H1 (cell line): ENCODE measurements at regions not wholly inside any gene's neighbourhood (a gene's known extent, or its start where the extent isn't known, plus 50 kb on each side); places are given as distances from the start of the nearest gene placed in this dataset.

Source experiments
- CTCF ChIA-PET: fragments of 300-600 bp; sonication (Branson Sonifier 250); formaldehyde crosslinking; loops from one replicate; lab custom pipeline; 2021; ENCODE audit not compliant: partially characterized antibody; lab: Charles Lee
- POLR2A ChIA-PET: fragments of 300-600 bp; sonication (Branson Sonifier 250); formaldehyde crosslinking; loops from one replicate; lab custom pipeline; 2021; ENCODE audit warnings: inconsistent platforms; ENCODE audit not compliant: partially characterized antibody; lab: Charles Lee
- DNase-seq, 2 experiments: peaks; one replicate each; pipeline versions ENCODE4 v3.0.0 to v3.0.0-alpha.2; 2010 to 2022; ENCODE audit warnings: low spot score in 2 of 2, low read depth in 1 of 2, mixed read lengths in 1 of 2
- FAIRE-seq: peaks from 2 replicates; lab custom pipeline; 2011; peaks lifted over from hg19 to GRCh38; lab: Jason Lieb, UNC
- H2AFZ ChIP-seq: 2 replicates; pipeline ENCODE4 v1.8.1; 2012; ENCODE audit warnings: low read length, inconsistent platforms
- H2AK5ac ChIP-seq: 2 replicates; pipeline ENCODE4 v1.6.1; 2013; ENCODE audit warnings: low read depth, low read length
- H2BK120ac ChIP-seq: replicated peaks from 2 replicates; pipeline ENCODE3; 2013; ENCODE audit warnings: low read depth, low read length, inconsistent platforms
- H2BK12ac ChIP-seq: 2 replicates; pipeline ENCODE4 v1.6.1; 2013; ENCODE audit warnings: low read depth, low read length
- H2BK15ac ChIP-seq: 2 replicates; pipeline ENCODE4 v1.6.1; 2013; ENCODE audit warnings: low read length
- H2BK20ac ChIP-seq: 2 replicates; pipeline ENCODE4 v1.6.1; 2013; ENCODE audit warnings: low read length
- H2BK5ac ChIP-seq: 2 replicates; pipeline ENCODE4 v1.6.1; 2013; ENCODE audit warnings: low read depth, low read length
- H3K14ac ChIP-seq: 2 replicates; pipeline ENCODE4 v1.6.1; 2013; ENCODE audit warnings: inconsistent platforms; ENCODE audit not compliant: insufficient read length
- H3K18ac ChIP-seq: 2 replicates; pipeline ENCODE4 v1.6.1; 2013; ENCODE audit warnings: low read length; ENCODE audit errors: extremely low read depth
- H3K23ac ChIP-seq: 2 replicates; pipeline ENCODE4 v1.6.1; 2013; ENCODE audit warnings: inconsistent platforms; ENCODE audit not compliant: insufficient read length
- H3K23me2 ChIP-seq: 2 replicates; pipeline ENCODE4 v1.6.1; 2013; ENCODE audit warnings: low read depth, low read length
- H3K27ac ChIP-seq: 2 replicates; pipeline ENCODE4 v1.6.1; 2011; ENCODE audit warnings: low read depth, low read length, inconsistent platforms
- H3K27me3 ChIP-seq, 4 experiments: replicated peaks in 1 of 4; 1 replicate in 1 of 4; 2 replicates in 3 of 4; pipeline versions ENCODE4 v1.6.1 to v1.8.1; 2011 to 2013; ENCODE audit warnings: low read length in 3 of 4, mild to moderate bottlenecking in 3 of 4, inconsistent platforms in 2 of 4, mixed read lengths in 2 of 4, moderate library complexity in 1 of 4; ENCODE audit not compliant: control insufficient read depth in 3 of 4, insufficient read depth in 3 of 4; ENCODE audit errors: extremely low read depth in 1 of 4
- H3K36me3 ChIP-seq, 4 experiments: 2 replicates each; pipeline versions ENCODE4 v1.6.1 to v1.8.1; 2011 to 2013; ENCODE audit warnings: mild to moderate bottlenecking in 4 of 4, low read length in 3 of 4, moderate library complexity in 2 of 4, control low read depth in 1 of 4, inconsistent platforms in 1 of 4; ENCODE audit not compliant: insufficient read depth in 4 of 4, control insufficient read depth in 2 of 4
- H3K4ac ChIP-seq: replicated peaks from 2 replicates; pipeline ENCODE3; 2013; ENCODE audit warnings: low read length, low read depth, mixed read lengths, inconsistent platforms; ENCODE audit not compliant: insufficient read length
- H3K4me1 ChIP-seq, 4 experiments: replicated peaks in 1 of 4; 1 replicate in 1 of 4; 2 replicates in 3 of 4; pipeline versions ENCODE4 v1.6.1 to v1.8.1; 2011 to 2013; ENCODE audit warnings: low read length in 3 of 4, inconsistent platforms in 2 of 4, mixed read lengths in 1 of 4; ENCODE audit not compliant: insufficient read depth in 4 of 4, control insufficient read depth in 3 of 4
- H3K4me2 ChIP-seq, 2 experiments: 2 replicates each; pipeline versions ENCODE4 v1.6.1 to v1.8.1; 2011 to 2013; ENCODE audit warnings: low read depth in 2 of 2, low read length in 2 of 2, control low read depth in 1 of 2, inconsistent platforms in 1 of 2, mild to moderate bottlenecking in 1 of 2; ENCODE audit not compliant: insufficient read depth in 1 of 2
- H3K4me3 ChIP-seq, 4 experiments: fragments of 200-600, 300-600 bp in 1 of 4; sonication (generic), shearing (Covaris generic), sonication (Bioruptor Twin) in 1 of 4; 2 replicates each; pipeline versions ENCODE4 v1.5.1 to v1.8.1; 2011 to 2016; ENCODE audit warnings: low read length in 4 of 4, low read depth in 3 of 4, control low read depth in 2 of 4, inconsistent platforms in 2 of 4, mild to moderate bottlenecking in 2 of 4, mixed read lengths in 1 of 4, moderate library complexity in 1 of 4; ENCODE audit not compliant: insufficient read depth in 2 of 4; ENCODE audit errors: extremely low read depth in 1 of 4
- H3K56ac ChIP-seq: replicated peaks from 2 replicates; pipeline ENCODE3; 2013; ENCODE audit warnings: low read depth, mild to moderate bottlenecking, mixed read lengths, low read length, inconsistent platforms; ENCODE audit not compliant: insufficient read length
- H3K79me1 ChIP-seq: 2 replicates; pipeline ENCODE4 v1.6.1; 2013; ENCODE audit warnings: low read depth, low read length, control low read depth
- H3K79me2 ChIP-seq, 2 experiments: 2 replicates each; pipeline versions ENCODE4 v1.6.1 to v1.8.1; 2012 to 2013; ENCODE audit warnings: low read length in 2 of 2, mild to moderate bottlenecking in 2 of 2, inconsistent platforms in 1 of 2; ENCODE audit not compliant: insufficient read depth in 2 of 2, control insufficient read depth in 1 of 2
- H3K9ac ChIP-seq, 4 experiments: replicated peaks in 1 of 4; 1 replicate in 1 of 4; 2 replicates in 3 of 4; pipeline versions ENCODE4 v1.6.1 to v1.8.1; 2011 to 2013; ENCODE audit warnings: low read depth in 3 of 4, low read length in 3 of 4, control low read depth in 2 of 4, mild to moderate bottlenecking in 2 of 4, moderate library complexity in 2 of 4, inconsistent platforms in 1 of 4; ENCODE audit errors: extremely low read depth in 1 of 4
- H3K9me3 ChIP-seq, 2 experiments: 2 replicates each; pipeline versions ENCODE4 v1.6.1 to v1.8.1; 2012 to 2013; ENCODE audit warnings: mild to moderate bottlenecking in 2 of 2, moderate library complexity in 2 of 2, control low read depth in 1 of 2, inconsistent platforms in 1 of 2, low read depth in 1 of 2, low read length in 1 of 2, mixed read lengths in 1 of 2; ENCODE audit not compliant: insufficient read depth in 2 of 2
- H4K20me1 ChIP-seq, 2 experiments: replicated peaks in 1 of 2; 2 replicates each; pipeline versions ENCODE3 to v1.8.1; 2011 to 2013; ENCODE audit warnings: inconsistent platforms in 2 of 2, low read length in 2 of 2, mild to moderate bottlenecking in 1 of 2; ENCODE audit not compliant: insufficient read depth in 2 of 2, control insufficient read depth in 1 of 2
- H4K5ac ChIP-seq: 2 replicates; pipeline ENCODE4 v1.6.1; 2013; ENCODE audit warnings: low read length, low read depth, mixed read lengths, inconsistent platforms; ENCODE audit not compliant: insufficient read length
- H4K8ac ChIP-seq: 2 replicates; pipeline ENCODE4 v1.8.0; 2013; ENCODE audit warnings: mild to moderate bottlenecking, moderate library complexity, low read length, inconsistent platforms; ENCODE audit not compliant: insufficient read depth; ENCODE audit errors: extremely low read depth
- H4K91ac ChIP-seq: replicated peaks from 2 replicates; pipeline ENCODE3; 2013; ENCODE audit warnings: low read length, mixed read lengths, inconsistent platforms; ENCODE audit not compliant: insufficient read length
- ATF2 ChIP-seq: IDR thresholded peaks from 2 replicates; pipeline ENCODE4 v1.6.1; 2012; ENCODE audit warnings: low read length, inconsistent platforms
- CHD1 ChIP-seq: IDR thresholded peaks from 2 replicates; pipeline ENCODE4 v1.6.1; 2012; ENCODE audit warnings: low read depth, low read length, improper control_type of control experiment
- FOSL1 ChIP-seq: IDR thresholded peaks from 2 replicates; pipeline ENCODE4 v1.6.1; 2011; ENCODE audit warnings: mild to moderate bottlenecking, low read depth, low read length, moderate library complexity; ENCODE audit not compliant: insufficient read depth
- KDM1A ChIP-seq: fragments of 200-600, 300-600 bp; sonication (generic); IDR thresholded peaks from 2 replicates; pipeline ENCODE4 v1.7.1; 2016; ENCODE audit warnings: mild to moderate bottlenecking, low read length, borderline replicate concordance
- PHF8 ChIP-seq: fragments of 200-600 bp; sonication (generic); conservative IDR thresholded peaks from 2 replicates; pipeline ENCODE4 v1.7.1; 2012; ENCODE audit warnings: low read depth, mild to moderate bottlenecking, inconsistent platforms, low read length, moderate library complexity
- POLR2AphosphoS5 ChIP-seq: IDR thresholded peaks from 2 replicates; pipeline ENCODE4 v1.6.1; 2011; ENCODE audit warnings: low read depth, low read length
- RFX5 ChIP-seq: IDR thresholded peaks from 2 replicates; pipeline ENCODE4 v1.6.1; 2011; ENCODE audit warnings: low read depth, low read length, improper control_type of control experiment, borderline replicate concordance
- SIRT6 ChIP-seq: IDR thresholded peaks from one replicate; pipeline ENCODE4 v1.7.1; 2012; ENCODE audit warnings: low read length, inconsistent platforms
- SIX5 ChIP-seq: IDR thresholded peaks from 2 replicates; pipeline ENCODE4 v1.6.1; 2011; ENCODE audit warnings: mild to moderate bottlenecking, low read depth, low read length
- SRF ChIP-seq: IDR thresholded peaks from 2 replicates; pipeline ENCODE4 v1.6.1; 2011; ENCODE audit warnings: mild to moderate bottlenecking, low read depth, low read length, moderate library complexity
- WGBS, 2 experiments: shearing (Covaris generic) in 1 of 2; methylation state at CpG; one replicate each; pipeline versions ENCODE4 v1.1.6 to v1.1.7; 2013 to 2015; ENCODE audit warnings: low lambda C conversion rate in 2 of 2, mixed read lengths in 2 of 2, inconsistent platforms in 1 of 2, low coverage in 1 of 2, missing lambda C conversion rate in 1 of 2; ENCODE audit not compliant: insufficient replicate concordance in 2 of 2, insufficient coverage in 1 of 2, insufficient read length in 1 of 2; ENCODE audit errors: extremely low coverage in 1 of 2, missing lambda C conversion rate in 1 of 2; 5-methylcytosine and 5-hydroxymethylcytosine counted together
- TF ChIP-seq, protein P1 (sequence below): IDR thresholded peaks from 2 replicates; pipeline ENCODE4 v1.6.1; 2011; ENCODE audit warnings: low read length, improper control_type of control experiment
- TF ChIP-seq, protein P2 (sequence below): IDR thresholded peaks from 2 replicates; pipeline ENCODE4 v1.6.1; 2012; ENCODE audit warnings: inconsistent platforms

- H3K36me3 ChIP-seq = no peaks in the 10 kb centered on the region
- ChIA-PET POLR2A (no interaction called here), CTCF (interaction anchor here (0.7 to 0.8 kb wide), 2 partner anchors 7 to 680 kb away, joined by 3 read pairs; no protein-coding TSS in a partner anchor)
- no peak overlapping the region for H3K18ac ChIP-seq
- WGBS, 2 experiments = 89% methylated on average over 7 of the region's 8 CpGs; no CpG with 5 or more reads in 1 of the 2 experiments
- no peak overlapping the region for H2BK20ac ChIP-seq
- H3K27me3 ChIP-seq = no peaks in the 10 kb centered on the region
- no peaks in the 10 kb centered on the region; a peak in 1 of 7 replicates for H3K4me1 ChIP-seq
- no peaks in the 10 kb centered on the region for H3K79me1 ChIP-seq
- DNase-seq = no peak
- H3K56ac ChIP-seq = no peak overlapping the region
- H4K20me1 ChIP-seq = no peaks in the 10 kb centered on the region
- no peak overlapping the region for H2AK5ac ChIP-seq
- no peak overlapping the region for H2BK5ac ChIP-seq
- no peak overlapping the region for H3K9ac ChIP-seq
- no peak overlapping the region for H2AFZ ChIP-seq
- H3K79me2 ChIP-seq = no peaks in the 10 kb centered on the region
- no peak overlapping the region for H2BK12ac ChIP-seq
- H3K4me2 ChIP-seq = no peak overlapping the region
- H2BK120ac ChIP-seq = no peak overlapping the region
- no peak overlapping the region for H4K8ac ChIP-seq
- no peak overlapping the region for H3K14ac ChIP-seq
- H3K23ac ChIP-seq = no peak overlapping the region
- H2BK15ac ChIP-seq = no peak overlapping the region
- no peak overlapping the region for H4K5ac ChIP-seq
- no peaks in the 10 kb centered on the region for H3K23me2 ChIP-seq
- H3K27ac ChIP-seq = no peak overlapping the region
- no peak for FAIRE-seq
- H4K91ac ChIP-seq = peak overlapping the region; percentile 15
- no peak overlapping the region for H3K4me3 ChIP-seq
- no peak overlapping the region for H3K4ac ChIP-seq
- H3K9me3 ChIP-seq = no peaks in the 10 kb centered on the region
- TF ChIP-seq SIRT6 (no peak), SRF (no peak), FOSL1 (no peak), PHF8 (no peak), RFX5 (no peak), ATF2 (no peak), SIX5 (no peak), KDM1A (no peak), POLR2AphosphoS5 (no peak), CHD1 (no peak)
- TF ChIP-seq, protein P1, sequence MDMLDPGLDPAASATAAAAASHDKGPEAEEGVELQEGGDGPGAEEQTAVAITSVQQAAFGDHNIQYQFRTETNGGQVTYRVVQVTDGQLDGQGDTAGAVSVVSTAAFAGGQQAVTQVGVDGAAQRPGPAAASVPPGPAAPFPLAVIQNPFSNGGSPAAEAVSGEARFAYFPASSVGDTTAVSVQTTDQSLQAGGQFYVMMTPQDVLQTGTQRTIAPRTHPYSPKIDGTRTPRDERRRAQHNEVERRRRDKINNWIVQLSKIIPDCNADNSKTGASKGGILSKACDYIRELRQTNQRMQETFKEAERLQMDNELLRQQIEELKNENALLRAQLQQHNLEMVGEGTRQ = no peak
- TF ChIP-seq, protein P2, sequence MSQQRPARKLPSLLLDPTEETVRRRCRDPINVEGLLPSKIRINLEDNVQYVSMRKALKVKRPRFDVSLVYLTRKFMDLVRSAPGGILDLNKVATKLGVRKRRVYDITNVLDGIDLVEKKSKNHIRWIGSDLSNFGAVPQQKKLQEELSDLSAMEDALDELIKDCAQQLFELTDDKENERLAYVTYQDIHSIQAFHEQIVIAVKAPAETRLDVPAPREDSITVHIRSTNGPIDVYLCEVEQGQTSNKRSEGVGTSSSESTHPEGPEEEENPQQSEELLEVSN = no peak
Measured at GRCh38 chr22:49623176-49623575, 204.5 kb downstream of the BRD1 start.
